ENCODE measurements at regions not wholly inside any gene's neighbourhood (a gene's known extent, or its start where the extent isn't known, plus 50 kb on each side); places are given as distances from the start of the nearest gene placed in this dataset.

GRCh38 chr10:1947464-1948003, 210.2 kb upstream of the ADARB2 start:
- H3K4me1 Mint-ChIP-seq (ENCODE audit: unreplicated experiment): no peaks in the 10 kb centered on the region
- no peak for TF ChIP-seq CTCF (IDR thresholded peaks at IDR 0.05)

GRCh38 chr10:1944487-1944886, 207.2 kb upstream of the ADARB2 start:
- Mint-ChIP-seq H3K27ac (ENCODE audit: unreplicated experiment) (no peak overlapping the region), H3K9me3 (ENCODE audit: unreplicated experiment) (peaks cover 14% of the 10 kb centered on the region), H3K4me3 (ENCODE audit: unreplicated experiment) (no peak overlapping the region), H3K27me3 (ENCODE audit: unreplicated experiment) (peaks cover 11% of the 10 kb centered on the region), H3K4me1 (ENCODE audit: unreplicated experiment) (no peaks in the 10 kb centered on the region), H3K36me3 (ENCODE audit: unreplicated experiment) (no peaks in the 10 kb centered on the region)
- TF ChIP-seq CTCF (IDR thresholded peaks at IDR 0.05): no peak
- no peak for DNase-seq (ENCODE audit: extremely low spot score, unreplicated experiment)

More at GRCh38 chr10:1947464-1948003, 210.2 kb upstream of the ADARB2 start:
- Mint-ChIP-seq H3K27me3 (ENCODE audit: unreplicated experiment) (peaks cover 16% of the 10 kb centered on the region), H3K27ac (ENCODE audit: unreplicated experiment) (no peak overlapping the region), H3K9me3 (ENCODE audit: unreplicated experiment) (peaks cover 14% of the 10 kb centered on the region), H3K36me3 (ENCODE audit: unreplicated experiment) (no peaks in the 10 kb centered on the region), H3K4me3 (ENCODE audit: unreplicated experiment) (no peak overlapping the region)
- DNase-seq (ENCODE audit: extremely low spot score, unreplicated experiment): no peak

- Mint-ChIP-seq H3K9me3 (ENCODE audit: unreplicated experiment) (peaks cover 14% of the 10 kb centered on the region), H3K4me1 (ENCODE audit: unreplicated experiment) (no peaks in the 10 kb centered on the region), H3K27me3 (ENCODE audit: unreplicated experiment) (peaks cover 8% of the 10 kb centered on the region), H3K27ac (ENCODE audit: unreplicated experiment) (no peak overlapping the region), H3K4me3 (ENCODE audit: unreplicated experiment) (no peak overlapping the region), H3K36me3 (ENCODE audit: unreplicated experiment) (no peaks in the 10 kb centered on the region)
- no peak for TF ChIP-seq CTCF (IDR thresholded peaks at IDR 0.05)
- no peak for DNase-seq (ENCODE audit: extremely low spot score, unreplicated experiment)
Observed at GRCh38 chr10:1942478-1942877, 205.2 kb upstream of the ADARB2 start.

- Mint-ChIP-seq H3K4me3 (ENCODE audit: unreplicated experiment) (no peak overlapping the region), H3K4me1 (ENCODE audit: unreplicated experiment) (no peaks in the 10 kb centered on the region), H3K27ac (ENCODE audit: unreplicated experiment) (no peak overlapping the region), H3K36me3 (ENCODE audit: unreplicated experiment) (no peaks in the 10 kb centered on the region), H3K27me3 (ENCODE audit: unreplicated experiment) (no peaks in the 10 kb centered on the region), H3K9me3 (ENCODE audit: unreplicated experiment) (peaks cover 9% of the 10 kb centered on the region)
- no peak for TF ChIP-seq CTCF (IDR thresholded peaks at IDR 0.05)
- DNase-seq (ENCODE audit: extremely low spot score, unreplicated experiment): no peak
Observed at GRCh38 chr10:1939016-1939415, 201.7 kb upstream of the ADARB2 start.

- Mint-ChIP-seq H3K4me1 (ENCODE audit: unreplicated experiment) (no peaks in the 10 kb centered on the region), H3K27me3 (ENCODE audit: unreplicated experiment) (no peaks in the 10 kb centered on the region)
- no peak for TF ChIP-seq CTCF (IDR thresholded peaks at IDR 0.05)
Observed at GRCh38 chr10:1938317-1938716, 201.0 kb upstream of the ADARB2 start.

More at GRCh38 chr10:1938317-1938716, 201.0 kb upstream of the ADARB2 start:
- no peak for DNase-seq (ENCODE audit: extremely low spot score, unreplicated experiment)
- Mint-ChIP-seq H3K4me3 (ENCODE audit: unreplicated experiment) (no peak overlapping the region), H3K27ac (ENCODE audit: unreplicated experiment) (no peak overlapping the region), H3K9me3 (ENCODE audit: unreplicated experiment) (peaks cover 8% of the 10 kb centered on the region), H3K36me3 (ENCODE audit: unreplicated experiment) (no peaks in the 10 kb centered on the region)
